Lung (tissue), 11 donors: ENCODE measurements at regions not wholly inside any gene's neighbourhood (a gene's known extent, or its start where the extent isn't known, plus 50 kb on each side); places are given as distances from the start of the nearest gene placed in this dataset.

ENCODE experiments used
- ATAC-seq: fragments of 200-7000 bp; cut with Tn5 transposase; one replicate; pipeline ENCODE4 v1.9.1; 2020; ENCODE audit warnings: moderate number of reproducible peaks; ENCODE audit not compliant: insufficient read depth, low FRiP score
- DNase-seq, 3 donors: peaks; one replicate each; pipeline ENCODE4 v3.0.0-alpha.2; 2013 to 2017
- H3K27ac ChIP-seq, 2 donors: one replicate each; pipeline ENCODE4 v1.5.1; 2013; ENCODE audit warnings: mild to moderate bottlenecking in 2 of 2, moderate library complexity in 2 of 2, control low read depth in 1 of 2, inconsistent platforms in 1 of 2, low read depth in 1 of 2, low read length in 1 of 2
- H3K27me3 ChIP-seq, 3 donors: one replicate each; pipeline ENCODE4 v1.5.1; 2013; ENCODE audit warnings: low read length in 2 of 3; ENCODE audit not compliant: control insufficient read depth in 3 of 3, insufficient read depth in 3 of 3
- H3K36me3 ChIP-seq, 4 donors: one replicate each; pipeline ENCODE4 v1.5.1; 2013; ENCODE audit warnings: low read length in 4 of 4, mild to moderate bottlenecking in 1 of 4, moderate library complexity in 1 of 4; ENCODE audit not compliant: control insufficient read depth in 4 of 4, insufficient read depth in 4 of 4
- H3K4me1 ChIP-seq, 5 donors: one replicate each; pipeline ENCODE4 v1.5.1; 2013; ENCODE audit warnings: low read length in 5 of 5, mild to moderate bottlenecking in 2 of 5, moderate library complexity in 1 of 5; ENCODE audit not compliant: control insufficient read depth in 5 of 5, insufficient read depth in 5 of 5
- H3K4me3 ChIP-seq: one replicate; pipeline ENCODE4 v1.5.1; 2013; ENCODE audit warnings: mild to moderate bottlenecking, control low read depth, moderate library complexity
- H3K9ac ChIP-seq, 2 donors: one replicate each; pipeline ENCODE4 v1.5.1; 2013; ENCODE audit warnings: low read length in 2 of 2, control low read depth in 1 of 2; ENCODE audit not compliant: insufficient read depth in 1 of 2
- H3K9me3 ChIP-seq, 4 donors: one replicate each; pipeline ENCODE4 v1.5.1; 2013; ENCODE audit warnings: low read length in 3 of 4, mild to moderate bottlenecking in 1 of 4, moderate library complexity in 1 of 4; ENCODE audit not compliant: control insufficient read depth in 4 of 4, insufficient read depth in 3 of 4
- CTCF ChIP-seq: IDR thresholded peaks from 2 replicates; pipeline ENCODE4 v1.5.1; 2012; ENCODE audit warnings: mild to moderate bottlenecking; ENCODE audit errors: control extremely low read depth, extremely low read depth
- WGBS, 2 donors: extraction: QIAGEN DNeasy Blood & Tissue Kit; methylation state at CpG; one replicate each; pipeline ENCODE4 v1.1.7; 2013; 5-methylcytosine and 5-hydroxymethylcytosine counted together
- donor health status: control.
- donor health status: control.
- donor health status: Bipolar disorder and iron deficiency.
- donor health status: healthy.
- donor health status: DM: yes; HTN: yes; CAD: no.

GRCh38 chr20:12764851-12765250, 243.9 kb upstream of the SPTLC3 start:
- H3K27ac ChIP-seq = no peak overlapping the region

GRCh38 chr20:12773936-12774335, 234.8 kb upstream of the SPTLC3 start:
- Histone ChIP-seq H3K9ac (no peak overlapping the region), H3K36me3 (no peaks in the 10 kb centered on the region), H3K4me1 (peaks cover 0 to 2% (median 0%) of the 10 kb centered on the region in 5 donors), H3K9me3 (no peaks in the 10 kb centered on the region), H3K4me3 (no peak overlapping the region), H3K27me3 (no peaks in the 10 kb centered on the region), H3K27ac (no peak overlapping the region)
- WGBS, 2 donors = 80 to 81% methylated on average over 2 of the region's 2 CpGs
- ATAC-seq (no peak), DNase-seq (peak in 2 of 3 donors; percentile 20 to 22)
- no peak for TF ChIP-seq CTCF

More at GRCh38 chr20:12764851-12765250, 243.9 kb upstream of the SPTLC3 start:
- TF ChIP-seq CTCF = no peak
- ATAC-seq = no peak
- 0 to 36% methylated on average over 1 of the region's 1 CpG for WGBS, 2 donors
- no peak for DNase-seq
- Histone ChIP-seq H3K9me3 (peaks cover 0 to 3% (median 0%) of the 10 kb centered on the region in 4 donors), H3K4me3 (no peak overlapping the region), H3K9ac (no peak overlapping the region), H3K4me1 (peaks cover 0 to 4% (median 0%) of the 10 kb centered on the region in 5 donors), H3K36me3 (no peaks in the 10 kb centered on the region), H3K27me3 (no peaks in the 10 kb centered on the region)

- ATAC-seq (no peak), DNase-seq (no peak)
- Histone ChIP-seq H3K9me3 (no peaks in the 10 kb centered on the region), H3K4me1 (peaks cover 0 to 2% (median 0%) of the 10 kb centered on the region in 5 donors), H3K36me3 (no peaks in the 10 kb centered on the region), H3K9ac (no peak overlapping the region), H3K4me3 (no peak overlapping the region), H3K27ac (no peak overlapping the region), H3K27me3 (no peaks in the 10 kb centered on the region)
- TF ChIP-seq CTCF = no peak
- WGBS, 2 donors = 76 to 83% methylated on average over 5 of the region's 5 CpGs
Observed at GRCh38 chr20:12775041-12775440, 233.7 kb upstream of the SPTLC3 start.

GRCh38 chr20:12777016-12777415, 231.8 kb upstream of the SPTLC3 start:
- no peaks in the 10 kb centered on the region for H3K36me3 ChIP-seq
- no peak for TF ChIP-seq CTCF
- no peak overlapping the region for H3K27ac ChIP-seq
- no peak overlapping the region for H3K4me3 ChIP-seq
- H3K9me3 ChIP-seq = no peaks in the 10 kb centered on the region
- ATAC-seq (no peak), DNase-seq (no peak)
- H3K27me3 ChIP-seq = no peaks in the 10 kb centered on the region
- H3K4me1 ChIP-seq = peaks cover 0 to 2% (median 0%) of the 10 kb centered on the region in 5 donors
- H3K9ac ChIP-seq = no peak overlapping the region
- WGBS, 2 donors = 92 to 93% methylated on average over 5 of the region's 5 CpGs
